Upper lobe of left lung (tissue), 6 donors: ENCODE measurements at regions not wholly inside any gene's neighbourhood (a gene's known extent, or its start where the extent isn't known, plus 50 kb on each side); places are given as distances from the start of the nearest gene placed in this dataset.

Experiments used
- ATAC-seq, 2 donors: fragments of 200-7000 bp; cut with Tn5 transposase; one replicate each; pipeline ENCODE4 v1.9.1; 2022; ENCODE audit warnings: mild to moderate bottlenecking in 2 of 2, moderate library complexity in 2 of 2; ENCODE audit not compliant: low FRiP score in 2 of 2
- DNase-seq, 2 donors: peaks; one replicate each; pipeline ENCODE4 v3.0.0-alpha.2; 2019 to 2020
- H3K27ac ChIP-seq, 4 donors: fragments of 200-600 bp; sonication (generic); one replicate each; pipeline ENCODE4 v1.5.1; 2016 to 2019
- H3K27me3 ChIP-seq, 4 donors: fragments of 200-600 bp; sonication (generic); one replicate each; pipeline ENCODE4 v1.5.1; 2017 to 2019
- H3K36me3 ChIP-seq, 4 donors: fragments of 200-600 bp; sonication (generic); one replicate each; pipeline ENCODE4 v1.5.1; 2016 to 2019
- H3K4me1 ChIP-seq, 4 donors: fragments of 200-600 bp; sonication (generic); one replicate each; pipeline ENCODE4 v1.5.1; 2018 to 2019
- H3K4me3 ChIP-seq, 4 donors: fragments of 200-600 bp; sonication (generic); one replicate each; pipeline ENCODE4 v1.5.1; 2017 to 2019; ENCODE audit warnings: mild to moderate bottlenecking in 2 of 4, moderate library complexity in 1 of 4
- H3K9me3 ChIP-seq, 4 donors: fragments of 200-600 bp; sonication (generic); one replicate each; pipeline ENCODE4 v1.5.1; 2018 to 2019
- EP300 ChIP-seq, 4 donors: sonication (generic); formaldehyde crosslinking; IDR thresholded peaks; one replicate each; pipeline ENCODE4 v1.5.1; 2017; ENCODE audit warnings: antibody characterized with exemption in 4 of 4, control low read depth in 2 of 4
- POLR2A ChIP-seq, 4 donors: fragments of 450-650 bp; IDR thresholded peaks; one replicate each; pipeline ENCODE4 v1.5.1; 2016 to 2017; ENCODE audit warnings: antibody characterized with exemption in 4 of 4, mild to moderate bottlenecking in 2 of 4
- POLR2AphosphoS5 ChIP-seq, 2 donors: sonication (generic); formaldehyde crosslinking; IDR thresholded peaks; one replicate each; pipeline ENCODE4 v1.5.1; 2017; ENCODE audit warnings: antibody characterized with exemption in 2 of 2
- WGBS, 2 donors: methylation state at CpG; one replicate each; pipeline ENCODE4 v1.1.5; 2017 to 2018; 5-methylcytosine and 5-hydroxymethylcytosine counted together
- TF ChIP-seq, protein P1 (sequence below), 6 experiments: fragments of 450-650 bp in 4 of 6; fragments of 200-600 bp in 2 of 6; sonication (generic) in 2 of 6; IDR thresholded peaks; one replicate each; pipeline ENCODE4 v1.5.1; 2016 to 2019; ENCODE audit warnings: antibody characterized with exemption in 6 of 6
- donor health status: DM: no; HTN: no; CAD: no; lungs with moderate emphysema.
- donor health status: DM: no; HTN: yes; CAD: no; lungs with severe emphysema.

DNA sequence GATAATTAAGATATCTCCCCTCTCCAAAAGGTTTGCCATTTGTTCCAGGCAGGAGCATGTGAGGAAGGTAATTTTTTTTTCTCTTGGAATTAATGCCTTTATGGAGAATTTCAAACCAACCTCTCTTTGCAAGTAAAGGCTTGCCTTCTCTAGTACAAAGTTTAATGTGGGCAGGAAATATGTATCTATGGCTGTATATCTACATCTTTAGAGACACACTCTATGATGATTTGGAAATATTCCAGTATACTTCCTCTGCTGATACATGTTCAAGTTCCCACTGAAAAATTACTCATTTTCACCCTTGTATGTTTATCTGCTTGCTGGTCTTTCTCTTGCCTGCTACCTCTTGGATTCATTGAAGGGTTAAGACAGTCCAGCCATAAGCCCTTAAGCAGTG is 83.5 kb upstream of the SEMA6A start:
- Histone ChIP-seq H3K27ac (no peak overlapping the region), H3K4me3 (no peak overlapping the region), H3K27me3 (no peaks in the 10 kb centered on the region), H3K36me3 (no peaks in the 10 kb centered on the region), H3K9me3 (peaks cover 0 to 15% (median 10%) of the 10 kb centered on the region in 4 donors), H3K4me1 (peaks cover 0 to 7% (median 0%) of the 10 kb centered on the region in 4 donors)
- no peak for DNase-seq
- no peak for ATAC-seq
- TF ChIP-seq EP300 (IDR thresholded peaks at IDR 0.05) (no peak), POLR2AphosphoS5 (IDR thresholded peaks at IDR 0.05) (no peak), POLR2A (IDR thresholded peaks at IDR 0.05) (no peak)
- TF ChIP-seq, protein P1, sequence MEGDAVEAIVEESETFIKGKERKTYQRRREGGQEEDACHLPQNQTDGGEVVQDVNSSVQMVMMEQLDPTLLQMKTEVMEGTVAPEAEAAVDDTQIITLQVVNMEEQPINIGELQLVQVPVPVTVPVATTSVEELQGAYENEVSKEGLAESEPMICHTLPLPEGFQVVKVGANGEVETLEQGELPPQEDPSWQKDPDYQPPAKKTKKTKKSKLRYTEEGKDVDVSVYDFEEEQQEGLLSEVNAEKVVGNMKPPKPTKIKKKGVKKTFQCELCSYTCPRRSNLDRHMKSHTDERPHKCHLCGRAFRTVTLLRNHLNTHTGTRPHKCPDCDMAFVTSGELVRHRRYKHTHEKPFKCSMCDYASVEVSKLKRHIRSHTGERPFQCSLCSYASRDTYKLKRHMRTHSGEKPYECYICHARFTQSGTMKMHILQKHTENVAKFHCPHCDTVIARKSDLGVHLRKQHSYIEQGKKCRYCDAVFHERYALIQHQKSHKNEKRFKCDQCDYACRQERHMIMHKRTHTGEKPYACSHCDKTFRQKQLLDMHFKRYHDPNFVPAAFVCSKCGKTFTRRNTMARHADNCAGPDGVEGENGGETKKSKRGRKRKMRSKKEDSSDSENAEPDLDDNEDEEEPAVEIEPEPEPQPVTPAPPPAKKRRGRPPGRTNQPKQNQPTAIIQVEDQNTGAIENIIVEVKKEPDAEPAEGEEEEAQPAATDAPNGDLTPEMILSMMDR (IDR thresholded peaks at IDR 0.05): no peak

DNA sequence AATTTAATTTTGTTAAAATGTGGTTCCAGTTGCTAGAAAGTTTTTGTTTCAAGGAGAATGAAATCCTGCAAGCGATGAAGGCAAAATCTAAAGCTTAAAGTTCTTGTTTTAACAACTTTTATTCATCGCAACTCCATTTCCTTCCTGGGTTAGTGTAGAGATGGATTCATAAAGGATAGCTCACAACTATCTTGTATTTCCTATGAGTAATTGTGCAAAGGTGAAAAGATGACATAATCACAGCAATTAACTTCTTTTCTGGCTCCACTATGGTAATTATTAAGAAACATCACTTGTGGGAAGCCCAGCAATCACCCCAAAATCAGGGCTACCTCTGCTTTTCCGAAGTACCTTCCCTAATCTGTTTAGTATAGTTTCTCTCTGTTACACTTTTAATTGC is 80.8 kb upstream of the SEMA6A start:
- H3K27me3 ChIP-seq: no peaks in the 10 kb centered on the region
- peaks cover 0 to 7% (median 0%) of the 10 kb centered on the region in 4 donors for H3K4me1 ChIP-seq
- DNase-seq: no peak
- H3K4me3 ChIP-seq: no peak overlapping the region
- TF ChIP-seq POLR2A (IDR thresholded peaks at IDR 0.05) (no peak), POLR2AphosphoS5 (IDR thresholded peaks at IDR 0.05) (no peak), EP300 (IDR thresholded peaks at IDR 0.05) (no peak)
- TF ChIP-seq, protein P1 (IDR thresholded peaks at IDR 0.05): no peak
- no peak overlapping the region for H3K27ac ChIP-seq
- 93 to 94% methylated on average over 3 of the region's 3 CpGs for WGBS, 2 donors
- no peaks in the 10 kb centered on the region for H3K9me3 ChIP-seq
- H3K36me3 ChIP-seq: no peaks in the 10 kb centered on the region
- no peak for ATAC-seq

GRCh38 chr5:116654925-116655324 is 80.3 kb upstream of the SEMA6A start:
- DNase-seq: no peak
- no peak overlapping the region for H3K27ac ChIP-seq
- H3K9me3 ChIP-seq: no peaks in the 10 kb centered on the region
- H3K4me3 ChIP-seq: no peak overlapping the region
- no peaks in the 10 kb centered on the region for H3K27me3 ChIP-seq
- TF ChIP-seq EP300 (IDR thresholded peaks at IDR 0.05): no peak
- TF ChIP-seq, protein P1 (IDR thresholded peaks at IDR 0.05): no peak
- TF ChIP-seq POLR2AphosphoS5 (IDR thresholded peaks at IDR 0.05): no peak
- no peak for TF ChIP-seq POLR2A (IDR thresholded peaks at IDR 0.05)
- WGBS, 2 donors: 82 to 92% methylated on average over 3 of the region's 3 CpGs
- no peaks in the 10 kb centered on the region for H3K36me3 ChIP-seq
- H3K4me1 ChIP-seq: peaks cover 0 to 7% (median 0%) of the 10 kb centered on the region in 4 donors
- ATAC-seq: no peak

GRCh38 chr5:116652903-116653302 is 78.3 kb upstream of the SEMA6A start:
- 38 to 53% methylated on average over 3 of the region's 3 CpGs for WGBS, 2 donors
- DNase-seq: no peak
- H3K4me1 ChIP-seq: no peaks in the 10 kb centered on the region
- H3K27me3 ChIP-seq: no peaks in the 10 kb centered on the region
- TF ChIP-seq EP300 (IDR thresholded peaks at IDR 0.05): no peak
- TF ChIP-seq POLR2AphosphoS5 (IDR thresholded peaks at IDR 0.05): no peak
- TF ChIP-seq POLR2A (IDR thresholded peaks at IDR 0.05): no peak
- TF ChIP-seq, protein P1 (IDR thresholded peaks at IDR 0.05): no peak
- H3K4me3 ChIP-seq: no peak overlapping the region
- H3K27ac ChIP-seq: no peak overlapping the region
- no peaks in the 10 kb centered on the region for H3K9me3 ChIP-seq
- H3K36me3 ChIP-seq: no peaks in the 10 kb centered on the region
- ATAC-seq: peak in 1 of 2 donors; percentile 47

DNA sequence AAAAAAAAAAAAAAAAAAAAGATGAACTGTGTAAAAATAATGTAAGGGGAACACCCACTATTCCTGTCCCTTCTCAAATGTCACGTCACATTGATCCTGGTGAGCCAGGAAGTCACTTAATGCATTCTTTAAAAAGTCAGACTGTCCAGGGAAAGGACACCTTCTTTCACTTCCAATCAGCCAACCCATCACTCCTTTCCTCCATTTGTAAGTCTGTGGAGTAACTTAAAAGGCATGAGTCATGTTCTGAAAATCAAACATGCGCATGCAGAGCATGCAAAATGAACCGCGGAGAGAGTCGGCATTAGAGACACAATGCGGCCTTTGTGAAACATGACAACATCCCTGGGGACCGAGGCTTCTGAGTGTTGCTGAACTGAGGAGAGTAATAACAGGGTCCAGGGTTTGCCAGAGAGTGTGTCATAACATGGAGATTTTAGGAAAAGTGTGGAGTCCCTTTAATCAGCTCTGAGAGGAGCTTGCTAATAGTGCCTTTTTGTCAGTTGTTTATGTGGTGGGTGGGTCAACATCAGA is 77.6 kb upstream of the SEMA6A start:
- ATAC-seq: peak in 1 of 2 donors; percentile 39

More for the DNA sequence above, 77.6 kb upstream of the SEMA6A start:
- H3K27me3 ChIP-seq: no peaks in the 10 kb centered on the region
- no peak for TF ChIP-seq POLR2A (IDR thresholded peaks at IDR 0.05)
- TF ChIP-seq EP300 (IDR thresholded peaks at IDR 0.05): no peak
- TF ChIP-seq, protein P1 (IDR thresholded peaks at IDR 0.05): no peak
- TF ChIP-seq POLR2AphosphoS5 (IDR thresholded peaks at IDR 0.05): no peak
- H3K4me1 ChIP-seq: no peaks in the 10 kb centered on the region
- WGBS, 2 donors: 51 to 54% methylated on average over 7 of the region's 7 CpGs
- H3K27ac ChIP-seq: no peak overlapping the region
- no peaks in the 10 kb centered on the region for H3K36me3 ChIP-seq
- H3K4me3 ChIP-seq: no peak overlapping the region
- no peak for DNase-seq
- H3K9me3 ChIP-seq: no peaks in the 10 kb centered on the region
